HG02571 (cell line): ENCODE measurements at regions not wholly inside any gene's neighbourhood (a gene's known extent, or its start where the extent isn't known, plus 50 kb on each side); places are given as distances from the start of the nearest gene placed in this dataset.

Experiments
- ATAC-seq: cut with Tn5 transposase; IDR thresholded peaks from one replicate; pipeline ENCODE4 v1.9.1; 2021; ENCODE audit warnings: mild to moderate bottlenecking, moderate library complexity; ENCODE audit not compliant: unreplicated experiment

- ATAC-seq, result no peak
Observed at GRCh38 chr13:70714993-70715392, 606.7 kb upstream of the KLHL1 start.

- no peak for ATAC-seq
Observed at GRCh38 chr13:70708775-70709174, 600.5 kb upstream of the KLHL1 start.

- no peak for ATAC-seq
Observed at GRCh38 chr13:70703755-70704154, 595.5 kb upstream of the KLHL1 start.

- ATAC-seq, result no peak
Observed at GRCh38 chr13:70694996-70695715, 586.9 kb upstream of the KLHL1 start.

GRCh38 chr13:70668983-70669382 is 560.7 kb upstream of the KLHL1 start:
- no peak for ATAC-seq

GRCh38 chr13:70668293-70668692 is 560.0 kb upstream of the KLHL1 start:
- ATAC-seq, result no peak

- no peak for ATAC-seq
Observed at GRCh38 chr13:70666883-70667556, 558.8 kb upstream of the KLHL1 start.

GRCh38 chr13:70662231-70662940 is 554.1 kb upstream of the KLHL1 start:
- no peak for ATAC-seq

GRCh38 chr13:70644052-70644451 is 535.8 kb upstream of the KLHL1 start:
- no peak for ATAC-seq

- ATAC-seq, result no peak
Observed at GRCh38 chr13:70634893-70635292, 526.6 kb upstream of the KLHL1 start.

GRCh38 chr13:70630247-70630646 is 522.0 kb upstream of the KLHL1 start:
- ATAC-seq, result no peak

- ATAC-seq, result no peak
Observed at GRCh38 chr13:70623239-70623638, 515.0 kb upstream of the KLHL1 start.

- no peak for ATAC-seq
Observed at GRCh38 chr13:70622796-70623195, 514.5 kb upstream of the KLHL1 start.

GRCh38 chr13:70619936-70620335 is 511.7 kb upstream of the KLHL1 start:
- ATAC-seq, result no peak

- ATAC-seq, result no peak
Observed at GRCh38 chr13:70616847-70617246, 508.6 kb upstream of the KLHL1 start.

GRCh38 chr13:70613295-70613694 is 505.0 kb upstream of the KLHL1 start:
- ATAC-seq, result no peak

- ATAC-seq, result no peak
Observed at GRCh38 chr13:70612881-70613280, 504.6 kb upstream of the KLHL1 start.

GRCh38 chr13:70604448-70604847 is 496.2 kb upstream of the KLHL1 start:
- no peak for ATAC-seq

GRCh38 chr13:70593716-70594115 is 485.5 kb upstream of the KLHL1 start:
- ATAC-seq, result no peak

- ATAC-seq, result no peak
Observed at GRCh38 chr13:70585109-70585508, 476.9 kb upstream of the KLHL1 start.

GRCh38 chr13:70580825-70581224 is 472.6 kb upstream of the KLHL1 start:
- no peak for ATAC-seq

- ATAC-seq, result no peak
Observed at GRCh38 chr13:70579941-70580340, 471.7 kb upstream of the KLHL1 start.
